ENCODE measurements at regions not wholly inside any gene's neighbourhood (a gene's known extent, or its start where the extent isn't known, plus 50 kb on each side); places are given as distances from the start of the nearest gene placed in this dataset.

DNA sequence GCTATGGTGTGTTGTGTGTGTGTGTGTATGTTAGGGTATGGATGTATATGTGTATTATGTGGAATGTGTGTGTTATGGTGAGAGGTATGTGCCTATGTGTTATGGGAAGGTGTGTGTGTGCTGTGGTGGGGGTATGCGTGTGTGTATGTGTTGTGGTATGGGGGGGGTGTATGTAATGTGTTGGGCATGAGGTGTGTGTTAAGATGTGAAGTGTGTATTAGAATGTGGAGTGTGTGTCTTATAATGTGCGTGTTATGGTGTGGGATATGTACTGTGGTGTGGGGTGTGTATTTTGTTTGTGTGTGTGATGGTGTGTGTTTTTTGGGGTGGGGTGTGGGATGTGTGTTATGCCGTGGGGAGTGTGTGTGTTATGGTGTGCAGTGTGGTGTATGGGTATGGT, 242.5 kb downstream of the RHOU start:
- DNase-seq (ENCODE audit: low spot score) = no peak

DNA sequence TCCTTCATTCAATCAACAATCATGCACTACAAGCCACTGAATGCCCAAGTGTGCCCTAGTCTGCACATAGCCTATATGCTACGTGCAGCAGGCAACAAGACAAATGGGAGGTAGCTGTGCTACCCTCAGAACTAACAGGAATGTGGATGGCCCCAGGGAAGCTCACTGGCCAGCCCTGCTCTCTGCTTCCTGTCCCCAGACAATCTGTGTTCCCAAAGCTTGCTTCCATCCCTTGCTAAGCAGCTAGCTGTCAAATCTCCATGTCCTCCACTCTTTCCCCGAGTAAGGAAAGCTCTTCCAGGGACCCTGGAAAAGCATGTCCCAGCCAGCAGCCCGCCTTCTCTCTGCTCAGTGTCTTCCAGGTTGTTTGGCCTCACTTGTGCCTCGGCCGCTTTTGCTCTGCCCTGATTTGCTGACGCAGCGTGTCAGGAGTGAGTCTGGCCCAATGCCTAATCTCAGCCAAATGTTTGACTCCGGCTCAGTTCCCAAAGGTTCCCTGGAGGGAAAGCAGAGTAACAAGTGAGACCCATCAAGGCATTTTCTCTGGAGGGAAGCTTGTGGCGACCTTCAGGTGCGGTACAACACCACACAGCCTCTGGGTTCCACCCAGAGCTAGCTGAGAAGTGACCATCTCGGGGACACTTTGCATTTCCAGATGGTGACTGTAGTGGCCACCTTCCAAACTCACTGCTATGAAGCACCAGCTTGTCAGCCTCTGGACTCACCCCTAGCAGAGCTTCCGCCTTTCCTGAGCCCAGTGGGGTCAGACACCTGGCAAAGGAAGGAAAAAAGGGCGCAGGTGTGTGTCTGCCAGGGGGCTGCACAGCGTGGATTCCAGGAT, 243.4 kb downstream of the RHOU start:
- DNase-seq (ENCODE audit: low spot score) = no peak

DNA sequence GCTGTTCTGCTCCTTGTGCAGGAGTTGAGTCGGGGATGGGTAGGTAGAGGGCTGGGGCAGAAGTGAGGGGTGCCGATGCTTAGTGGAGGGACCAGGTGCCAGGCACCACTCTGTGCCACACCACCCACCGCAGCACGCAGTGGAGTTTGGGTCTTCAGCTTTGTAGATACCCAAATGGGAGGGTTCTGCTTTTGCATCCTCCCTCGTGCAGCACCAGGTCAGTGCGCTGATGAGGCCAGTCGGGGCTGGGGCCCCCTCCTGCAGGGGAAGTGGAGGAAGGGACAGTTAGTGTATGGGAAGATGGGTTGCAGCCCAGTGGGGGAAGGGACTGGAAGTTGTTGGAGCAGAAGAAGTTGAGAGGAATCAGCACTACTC, 244.0 kb downstream of the RHOU start:
- DNase-seq (ENCODE audit: low spot score) = no peak

DNA sequence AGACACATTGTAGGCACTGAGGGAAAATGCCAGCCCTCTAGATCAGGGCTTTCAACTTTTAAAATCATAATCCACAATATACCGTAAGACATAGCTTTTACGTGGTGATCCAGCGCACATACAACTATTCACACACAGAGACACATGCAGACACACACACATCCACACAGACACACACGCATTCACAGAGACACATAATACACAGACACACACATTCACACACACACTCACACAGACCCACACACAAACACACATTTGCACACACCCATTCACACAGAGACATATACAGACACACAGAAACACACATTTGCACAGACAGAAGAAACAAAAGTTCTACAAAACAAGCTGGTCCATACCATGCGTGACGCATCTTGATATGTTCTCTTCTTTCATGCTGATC, 244.5 kb downstream of the RHOU start:
- no peak for DNase-seq (ENCODE audit: low spot score)

DNA sequence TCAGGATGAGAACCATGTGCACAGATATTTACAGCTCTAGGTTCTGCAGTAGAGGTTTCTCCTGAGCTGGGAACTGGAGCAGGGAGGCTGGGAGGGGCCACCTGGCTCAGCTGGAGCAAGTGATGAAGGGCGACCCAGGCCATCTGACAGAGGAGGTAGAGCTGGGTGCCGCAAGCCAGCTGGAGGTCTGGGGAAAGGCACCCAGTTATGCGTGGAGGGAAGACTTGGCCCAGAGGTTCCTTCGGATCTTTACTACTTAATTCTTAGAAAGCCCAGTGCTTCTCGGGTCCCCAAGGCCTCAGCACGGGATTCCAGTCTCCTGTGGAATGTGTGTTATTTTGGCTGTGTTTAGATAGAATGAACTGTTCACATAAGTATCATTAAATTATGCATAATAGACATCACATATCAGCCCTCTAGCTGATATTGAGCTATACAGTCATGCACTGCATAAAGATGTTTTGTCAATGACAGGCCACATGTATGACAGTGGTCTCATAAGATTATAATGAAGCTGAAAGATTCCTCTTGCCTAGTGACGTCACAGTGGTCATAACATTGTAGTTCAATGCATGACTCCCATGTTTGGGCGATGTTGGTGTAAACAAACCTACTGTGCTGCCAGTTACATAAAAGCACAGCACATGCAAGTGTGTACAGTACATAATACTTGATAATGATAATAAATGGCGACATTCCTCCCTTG, 245.1 kb downstream of the RHOU start:
- DNase-seq (ENCODE audit: low spot score) = no peak

DNA sequence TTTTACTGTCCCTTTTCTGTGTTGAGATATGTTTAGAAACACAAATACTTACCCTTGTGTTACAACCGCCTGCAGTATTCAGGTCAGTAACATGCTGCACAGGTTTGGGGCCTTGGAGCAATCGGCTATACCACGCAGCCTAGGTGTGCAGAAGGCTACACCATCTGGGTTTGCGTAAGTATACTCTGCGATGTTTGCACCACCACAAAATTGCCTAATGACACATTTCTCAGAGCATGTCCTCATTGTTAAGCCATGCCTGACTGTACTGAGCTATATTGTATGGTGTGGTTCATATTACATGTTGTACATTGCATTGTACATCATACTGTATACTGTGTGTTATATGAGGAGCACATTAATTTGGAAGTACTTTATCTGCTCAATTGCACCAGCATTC, 247.4 kb downstream of the RHOU start:
- no peak for DNase-seq (ENCODE audit: low spot score)

DNA sequence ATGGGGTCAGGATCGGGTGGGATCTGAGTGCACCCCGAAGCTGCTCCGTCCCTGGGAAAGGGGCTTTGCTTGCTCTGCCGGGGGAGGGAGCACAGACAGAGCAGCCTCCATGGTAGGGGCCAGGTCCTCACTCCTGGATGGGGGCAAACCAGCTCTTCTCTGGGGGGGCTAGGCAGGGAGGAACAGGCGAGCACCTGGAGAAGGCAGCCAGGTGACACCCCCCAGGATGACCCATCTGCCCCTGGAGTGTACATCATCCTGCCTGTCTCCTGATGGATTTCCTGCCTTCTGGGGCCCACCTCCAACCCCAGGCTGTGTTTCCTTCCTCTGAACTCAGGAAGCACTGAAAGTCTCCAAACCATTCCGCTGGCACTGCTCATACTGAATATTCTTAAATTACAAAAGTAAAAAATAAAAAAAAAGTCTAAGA, 248.0 kb downstream of the RHOU start:
- no peak for DNase-seq (ENCODE audit: low spot score)

DNA sequence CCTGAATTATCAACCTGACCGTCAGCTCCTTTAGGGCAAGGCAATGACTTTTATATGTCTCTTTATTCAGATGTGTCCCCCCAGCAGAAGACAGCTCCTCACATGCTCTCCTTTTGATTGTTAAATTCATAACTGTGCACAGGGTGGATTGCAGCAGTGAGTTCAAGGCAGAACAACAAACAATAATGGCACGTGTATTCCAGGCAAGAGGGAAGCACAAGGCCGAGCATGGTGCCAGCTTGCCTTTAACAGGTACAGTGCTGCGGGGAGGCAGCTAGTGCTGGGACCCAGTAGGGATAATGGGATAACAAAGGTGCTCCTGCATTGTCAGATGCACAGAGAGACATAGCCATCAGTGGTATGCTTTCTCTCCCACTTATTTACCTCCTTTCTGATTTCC, 248.4 kb downstream of the RHOU start:
- no peak for DNase-seq (ENCODE audit: low spot score)

DNA sequence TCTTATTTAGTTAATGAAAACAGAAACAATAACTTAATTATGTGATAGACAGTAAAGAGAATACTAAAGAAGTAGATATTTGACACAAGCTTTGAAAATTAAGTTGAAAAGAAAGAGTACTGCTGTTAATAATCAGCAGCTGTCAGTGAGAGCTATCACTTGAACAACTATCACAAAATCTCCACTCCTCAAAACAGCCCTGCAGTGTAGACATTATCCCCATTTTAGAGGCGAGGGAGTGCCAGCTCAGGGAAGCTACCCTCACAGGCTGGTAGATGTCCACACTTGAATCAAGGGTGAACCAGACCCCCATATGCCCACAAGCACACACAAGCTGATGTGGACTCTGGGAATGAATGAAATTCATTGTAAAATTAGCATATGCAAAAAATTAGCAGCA, 248.8 kb downstream of the RHOU start:
- no peak for DNase-seq (ENCODE audit: low spot score)

DNA sequence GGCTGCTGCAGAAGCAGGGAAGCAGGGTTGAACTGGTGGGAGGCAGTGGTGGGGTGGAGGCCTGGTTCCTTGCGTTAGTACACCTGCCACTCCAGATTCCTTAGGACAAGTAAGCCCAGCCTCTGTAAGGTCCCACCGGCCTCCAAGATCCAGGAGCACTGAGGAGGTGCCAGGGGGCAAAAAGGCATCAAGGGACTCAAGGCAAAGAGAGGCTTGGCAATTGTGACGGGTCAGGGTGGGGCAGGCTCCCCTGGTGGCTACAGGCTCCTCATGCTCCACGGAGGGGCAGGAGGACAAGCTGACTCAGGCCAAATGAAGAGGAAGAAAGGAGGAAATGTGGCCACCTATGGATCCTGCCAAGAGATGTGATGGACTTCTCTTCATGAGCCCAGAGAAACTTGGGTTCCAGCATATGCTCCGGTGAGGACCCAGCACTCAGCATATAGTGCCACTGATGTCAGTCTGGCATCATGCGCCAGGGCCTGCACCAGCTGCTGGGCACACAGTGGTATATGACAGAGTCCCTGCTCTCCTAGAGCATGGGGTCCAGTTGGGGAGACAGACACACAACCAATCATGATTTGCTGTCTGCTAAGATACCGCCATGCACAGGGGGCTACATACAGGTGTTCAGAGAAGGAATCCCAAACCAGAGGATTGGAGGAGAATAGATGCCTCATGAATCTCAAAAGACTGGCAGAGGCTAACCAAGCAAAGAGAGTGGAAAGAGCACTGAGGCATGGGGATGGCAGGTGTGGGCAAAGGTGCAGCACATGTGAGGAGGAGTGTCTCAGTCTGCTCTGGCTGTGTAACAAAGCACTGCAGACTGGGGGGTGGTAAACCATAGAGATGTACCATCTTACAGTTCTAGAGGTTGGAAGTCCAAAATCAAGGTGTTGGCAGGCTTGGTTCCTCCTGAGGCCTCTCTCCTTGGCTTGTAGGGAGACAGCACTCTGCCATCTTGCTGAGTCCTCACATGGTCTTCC, 249.7 kb downstream of the RHOU start:
- no peak for DNase-seq (ENCODE audit: low spot score)

DNA sequence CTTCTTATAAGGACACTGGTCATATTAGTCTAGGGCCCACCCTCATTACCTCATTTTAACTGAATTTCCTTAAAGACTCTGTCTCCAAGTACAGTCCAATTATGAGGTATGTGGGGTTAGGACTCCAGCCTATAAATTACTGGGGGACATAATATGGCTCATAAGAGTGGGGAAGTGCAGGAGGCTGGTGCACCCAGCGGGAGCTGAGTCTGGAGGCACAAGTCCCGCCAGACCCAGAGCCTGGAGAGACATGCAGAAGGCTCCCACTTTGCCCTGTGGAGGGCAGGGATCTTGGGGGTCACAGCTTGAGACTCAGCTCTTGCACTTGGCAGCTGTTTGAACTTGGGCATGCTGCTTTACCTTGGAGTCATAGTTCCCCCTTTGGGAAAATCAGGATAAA, 250.4 kb downstream of the RHOU start:
- DNase-seq (ENCODE audit: low spot score) = no peak

DNA sequence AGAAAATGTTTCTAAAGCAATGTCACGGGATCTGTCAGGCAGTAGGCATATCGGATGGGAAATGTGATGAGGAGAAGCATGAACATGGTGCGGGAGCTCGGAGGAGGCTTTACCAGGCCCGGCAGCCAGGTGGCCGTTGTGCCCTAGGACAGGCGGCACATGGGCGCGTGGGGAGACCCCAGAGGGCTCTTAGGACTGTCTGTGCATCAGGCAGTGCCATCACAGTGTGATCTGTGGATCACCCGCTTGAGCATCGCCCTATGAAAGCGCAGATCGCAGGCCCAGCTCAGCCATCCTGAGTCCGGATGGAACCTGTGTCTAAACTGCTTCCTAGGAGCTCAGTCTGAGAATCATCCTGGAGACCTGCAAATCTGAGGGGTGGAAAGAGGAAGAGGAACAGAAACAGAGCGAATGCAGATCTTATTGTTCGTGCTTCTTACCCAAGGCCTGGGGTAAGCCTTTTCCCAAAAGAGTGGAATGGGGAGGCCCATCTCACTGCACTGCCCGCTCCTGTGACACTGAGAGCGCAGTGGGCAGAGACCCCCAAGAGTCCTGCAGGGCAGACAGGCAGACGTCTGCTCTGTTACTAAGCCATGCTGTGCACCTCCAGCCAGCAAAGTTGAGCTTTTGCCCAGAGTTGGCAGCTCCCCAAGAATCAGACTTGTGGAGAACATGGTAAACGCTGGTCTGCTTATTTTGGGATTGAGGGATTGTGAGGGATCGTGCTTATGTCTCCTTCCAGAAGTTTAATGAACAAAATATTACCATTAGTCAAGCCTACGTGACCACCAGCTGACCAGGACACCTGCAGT, 251.0 kb downstream of the RHOU start:
- DNase-seq (ENCODE audit: low spot score) = no peak

DNA sequence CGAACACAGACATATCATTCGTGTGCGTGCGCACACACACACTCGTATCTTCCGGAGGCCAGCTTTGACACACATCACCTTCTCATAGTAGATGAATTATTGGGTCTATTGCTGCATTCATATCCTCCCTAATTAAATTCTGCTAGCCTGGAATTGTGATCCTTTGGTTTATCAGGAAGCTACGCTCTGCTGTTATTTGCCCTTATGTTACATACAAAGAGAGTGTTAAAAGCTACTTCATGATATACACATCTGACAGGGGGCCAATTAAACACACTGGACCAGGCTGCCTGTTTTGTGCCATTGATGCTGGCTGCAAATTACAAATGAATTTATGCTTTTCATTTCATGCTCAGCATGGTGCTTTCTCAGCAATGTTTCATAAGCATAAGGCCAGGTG, 252.0 kb downstream of the RHOU start:
- DNase-seq (ENCODE audit: low spot score) = no peak

DNA sequence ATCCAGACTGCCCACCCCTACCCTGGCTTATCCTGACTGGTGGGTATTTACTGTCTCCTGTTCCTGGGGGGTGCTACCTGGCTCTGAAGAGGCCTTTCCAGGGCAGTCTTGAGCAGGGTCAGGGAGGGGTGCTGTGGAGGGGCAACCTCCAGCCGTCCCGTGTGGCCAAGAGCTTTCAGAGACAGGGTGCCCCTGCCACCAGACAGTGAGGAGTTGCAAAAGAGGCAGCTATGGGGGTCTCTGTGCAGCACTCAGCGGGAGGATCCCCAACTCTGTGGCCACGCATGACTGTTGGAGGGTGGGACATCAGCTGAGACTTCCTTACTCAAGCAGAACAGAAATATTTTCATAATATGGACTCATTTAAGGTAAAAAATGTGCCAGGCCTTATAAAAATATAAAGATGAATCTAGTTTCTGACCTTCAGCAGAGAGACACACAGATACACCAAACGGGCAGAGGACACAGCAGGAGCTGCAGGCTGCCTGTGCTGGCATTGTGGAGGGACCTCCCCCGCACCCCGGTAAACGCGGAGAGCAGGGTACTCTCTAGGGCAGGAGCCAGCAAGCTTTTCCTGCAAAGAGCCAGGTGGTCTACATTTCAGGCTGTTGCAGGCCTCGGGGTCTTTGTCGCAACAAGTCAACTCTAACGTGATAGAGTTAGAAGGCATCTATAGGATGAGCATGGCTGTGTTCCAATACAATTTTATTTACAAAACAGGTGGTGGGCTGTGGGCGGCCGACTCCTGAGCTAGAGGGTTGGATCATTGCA, 252.6 kb downstream of the RHOU start:
- no peak for DNase-seq (ENCODE audit: low spot score)

DNA sequence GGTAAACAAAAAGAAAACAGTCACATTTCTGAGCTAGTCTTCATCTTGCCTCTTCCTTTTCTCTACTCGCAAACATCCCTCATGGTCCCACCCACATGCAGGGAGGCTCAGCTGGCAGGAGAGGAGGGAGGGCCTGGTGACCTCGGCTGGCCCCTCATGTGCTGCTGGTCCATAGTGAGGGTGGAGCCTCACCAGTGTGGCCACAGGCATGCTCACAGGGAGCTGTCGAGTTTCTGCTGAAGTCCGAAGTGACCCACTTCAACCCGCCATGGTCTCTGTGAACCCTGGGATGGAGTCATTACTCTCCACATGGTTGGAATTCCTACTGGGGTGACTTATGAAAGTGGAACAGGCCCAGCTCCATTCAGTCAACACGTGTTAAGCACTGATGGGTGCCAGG, 253.4 kb downstream of the RHOU start:
- DNase-seq (ENCODE audit: low spot score) = no peak

DNA sequence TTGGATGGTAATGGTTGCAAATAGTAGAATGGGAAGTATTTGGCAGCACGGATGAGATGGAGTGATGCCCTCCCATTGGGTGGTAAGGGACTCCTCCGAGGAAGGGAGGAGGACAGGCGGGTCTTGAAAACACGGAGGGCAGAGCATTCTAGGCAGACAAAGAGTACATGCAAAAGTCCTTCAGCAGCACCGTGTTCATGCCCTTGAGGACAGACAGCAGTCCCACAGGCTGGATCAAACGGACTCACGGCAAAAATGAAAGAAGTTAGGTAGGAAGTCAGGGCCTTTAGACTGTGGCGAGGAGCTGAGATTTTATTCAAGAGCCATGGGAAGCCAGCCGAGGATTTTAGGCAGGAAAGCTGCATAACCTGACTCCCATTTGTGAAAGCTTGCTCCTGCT, 253.9 kb downstream of the RHOU start:
- DNase-seq (ENCODE audit: low spot score) = no peak

DNA sequence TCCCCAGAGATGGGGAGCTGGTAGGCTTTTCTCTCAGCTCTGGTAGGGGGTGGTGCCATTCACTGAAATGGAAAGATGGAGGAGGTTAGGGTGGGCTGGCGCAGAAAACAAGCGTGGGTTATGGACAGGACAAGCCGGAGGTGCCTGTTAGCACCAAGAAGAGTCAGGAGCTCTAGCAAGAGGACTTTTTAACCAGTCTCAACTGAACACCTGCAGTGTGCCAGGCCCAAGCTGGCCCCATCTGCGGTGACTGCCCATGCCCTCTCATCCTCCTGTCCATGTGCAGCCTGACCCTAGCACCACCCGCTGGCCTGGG, 254.4 kb downstream of the RHOU start:
- DNase-seq (ENCODE audit: low spot score) = no peak

DNA sequence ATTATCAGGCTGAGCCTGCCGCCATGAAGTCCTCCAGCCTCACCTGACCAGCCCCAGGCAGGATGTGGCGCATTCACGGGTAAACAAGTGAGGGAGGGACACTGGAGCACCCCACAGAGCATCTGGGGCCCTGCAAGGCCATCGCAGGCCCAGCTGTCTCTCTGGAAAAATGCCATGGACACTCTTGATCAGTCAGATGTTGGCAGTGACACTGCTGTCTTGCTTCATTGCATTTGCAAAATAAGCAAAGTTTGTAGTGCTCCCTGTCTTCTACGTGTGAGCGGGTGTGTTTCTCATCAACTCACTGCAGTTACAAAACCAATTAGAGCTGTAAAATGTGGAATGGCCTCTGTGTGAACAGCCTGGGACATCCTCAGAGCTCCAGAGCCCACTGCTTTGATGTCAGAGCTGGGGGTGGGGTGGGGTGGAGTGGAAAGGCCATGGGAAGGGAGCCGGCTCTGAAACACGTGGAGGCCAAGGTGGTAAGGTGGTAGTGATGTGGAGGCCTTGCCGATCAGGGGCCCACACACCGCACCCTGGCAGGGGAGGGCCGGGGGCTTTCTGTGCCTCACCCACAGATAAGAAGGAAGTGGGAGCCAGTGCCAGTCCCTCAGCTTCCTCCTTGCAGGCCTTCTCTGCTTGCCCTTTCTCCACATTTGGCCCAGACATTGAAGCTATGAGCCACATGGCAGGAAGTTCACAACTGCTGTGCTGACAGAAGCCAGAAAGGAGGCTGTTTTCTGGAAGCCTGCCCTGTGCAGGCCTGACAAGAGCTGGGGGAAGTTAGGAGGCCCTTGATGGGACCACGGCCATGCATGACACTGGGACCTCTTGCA, 254.9 kb downstream of the RHOU start:
- DNase-seq (ENCODE audit: low spot score) = peak; percentile 6

DNA sequence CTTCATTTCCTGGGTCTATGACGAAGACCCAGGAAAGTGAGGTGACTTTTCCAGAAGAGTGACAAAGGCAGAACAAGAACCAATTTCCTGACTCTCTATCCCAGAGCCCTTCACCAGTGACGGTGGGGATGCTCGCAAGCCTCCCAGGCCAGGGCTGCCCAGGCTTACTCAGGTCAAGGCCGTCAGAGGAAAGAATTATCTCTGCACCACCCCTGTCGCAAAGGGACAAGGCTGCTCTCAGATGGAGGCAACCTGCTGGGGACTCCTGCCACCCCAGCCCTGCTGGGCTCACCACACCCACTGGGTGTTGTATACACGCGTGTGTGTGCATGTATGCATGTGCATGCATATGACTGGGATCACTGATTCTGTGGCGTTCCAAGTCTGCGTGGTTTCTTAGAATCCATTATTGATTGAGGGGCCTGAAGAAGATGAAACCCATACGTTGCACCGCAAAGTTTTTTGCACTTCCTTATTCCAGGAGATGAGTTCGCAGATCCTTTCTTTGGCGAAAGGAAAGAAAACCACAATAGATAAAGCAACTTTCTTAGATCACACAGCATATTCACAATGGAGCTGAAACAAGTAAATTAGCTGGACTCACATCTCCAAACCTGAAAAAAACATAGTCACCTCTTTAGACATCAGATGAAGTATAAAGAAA, 255.8 kb downstream of the RHOU start:
- no peak for DNase-seq (ENCODE audit: low spot score)

DNA sequence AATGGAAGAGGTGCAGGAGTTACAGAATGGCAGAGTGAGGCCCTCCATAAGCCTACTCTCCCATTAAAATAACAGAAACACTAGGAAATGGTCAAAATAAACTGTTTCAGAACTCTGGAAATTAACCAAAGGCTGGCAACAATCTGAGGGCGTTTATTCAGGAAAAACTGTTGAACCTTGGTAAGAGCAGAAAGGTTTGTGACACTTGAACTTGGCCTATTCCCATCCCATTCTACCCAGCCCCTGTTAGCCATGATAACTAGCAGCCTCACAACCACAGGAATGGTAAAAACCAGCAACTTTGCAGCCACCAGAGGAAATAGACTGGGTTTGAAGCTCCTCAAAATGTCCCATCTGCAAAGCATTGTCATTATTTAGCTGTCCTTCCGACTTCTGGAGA, 256.8 kb downstream of the RHOU start:
- no peak for DNase-seq (ENCODE audit: low spot score)
